ENCODE measurements at regions not wholly inside any gene's neighbourhood (a gene's known extent, or its start where the extent isn't known, plus 50 kb on each side); places are given as distances from the start of the nearest gene placed in this dataset.

GRCh38 chr5:92805446-92805845 is 775.6 kb downstream of the NR2F1-AS1 start (continued):
- no peak for TF ChIP-seq GABPB1 (CRISPR knock-in tag; IDR thresholded peaks at IDR 0.05)

GRCh38 chr5:92801911-92802310 is 779.1 kb downstream of the NR2F1-AS1 start:
- Mint-ChIP-seq H3K4me3 (no peak overlapping the region), H3K27me3 (ENCODE audit: low read depth) (no peaks in the 10 kb centered on the region), H3K9me3 (peaks cover 13% of the 10 kb centered on the region), H3K27ac (no peak overlapping the region), H3K36me3 (peaks cover 9% of the 10 kb centered on the region), H3K4me1 (no peaks in the 10 kb centered on the region)
- DNase-seq (ENCODE audit: low spot score) = no peak
- TF ChIP-seq MAX (CRISPR knock-in tag; IDR thresholded peaks at IDR 0.05) (no peak), FOXP4 (CRISPR knock-in tag; IDR thresholded peaks at IDR 0.05) (no peak), TP53 (CRISPR knock-in tag; IDR thresholded peaks at IDR 0.05) (no peak), FOXJ3 (CRISPR knock-in tag; IDR thresholded peaks at IDR 0.05; ENCODE audit: borderline replicate concordance) (no peak), HMGA2 (CRISPR knock-in tag; IDR thresholded peaks at IDR 0.05) (no peak), SMAD4 (CRISPR knock-in tag; IDR thresholded peaks at IDR 0.05) (no peak), ZNF317 (CRISPR knock-in tag; IDR thresholded peaks at IDR 0.05; ENCODE audit: borderline replicate concordance, low read depth) (no peak), ZNF263 (CRISPR knock-in tag; IDR thresholded peaks at IDR 0.05; ENCODE audit: low read depth) (no peak), OVOL2 (CRISPR knock-in tag; IDR thresholded peaks at IDR 0.05; ENCODE audit: borderline replicate concordance) (no peak), E2F5 (CRISPR knock-in tag; IDR thresholded peaks at IDR 0.05) (no peak), GTF2I (CRISPR knock-in tag; conservative IDR thresholded peaks at IDR 0.05) (no peak), IRF2 (CRISPR knock-in tag; IDR thresholded peaks at IDR 0.05; ENCODE audit: borderline replicate concordance, low read depth) (no peak), ZNF281 (CRISPR knock-in tag; IDR thresholded peaks at IDR 0.05) (no peak), ZNF396 (CRISPR knock-in tag; IDR thresholded peaks at IDR 0.05; ENCODE audit: borderline replicate concordance) (no peak), NFE2L1 (CRISPR knock-in tag; IDR thresholded peaks at IDR 0.05) (no peak), NFYB (CRISPR knock-in tag; conservative IDR thresholded peaks at IDR 0.05; ENCODE audit: low read depth) (no peak), STAT6 (CRISPR knock-in tag; conservative IDR thresholded peaks at IDR 0.05; ENCODE audit: low read depth) (no peak), E2F4 (CRISPR knock-in tag; IDR thresholded peaks at IDR 0.05; ENCODE audit: borderline replicate concordance, low read depth) (no peak), JUN (CRISPR knock-in tag; IDR thresholded peaks at IDR 0.05) (no peak), MYBL2 (CRISPR knock-in tag; IDR thresholded peaks at IDR 0.05) (no peak)
- ChIA-PET CTCF (no interaction called here), POLR2A (no interaction called here)
- no peak for ATAC-seq
